Prostate gland (tissue), 2 donors: ENCODE measurements at regions not wholly inside any gene's neighbourhood (a gene's known extent, or its start where the extent isn't known, plus 50 kb on each side); places are given as distances from the start of the nearest gene placed in this dataset.

Experiments used
- DNase-seq: peaks from one replicate; pipeline ENCODE4 v3.0.0-alpha.2; 2019; ENCODE audit warnings: low spot score
- H3K27ac ChIP-seq, 2 donors: fragments of 200-600 bp; sonication (generic); 2 replicates each; pipeline ENCODE4 v1.5.1; 2017 to 2019
- H3K27me3 ChIP-seq: fragments of 200-600 bp; sonication (generic); replicated peaks from 2 replicates; pipeline ENCODE4 v1.5.1; 2019; ENCODE audit not compliant: insufficient read depth
- H3K36me3 ChIP-seq, 2 donors: fragments of 200-600 bp; sonication (generic); 1 replicate in 1 of 2; 2 replicates in 1 of 2; pipeline versions ENCODE4 v1.5.1 to v1.8.1; 2017 to 2019
- H3K4me1 ChIP-seq: fragments of 200-600 bp; sonication (generic); replicated peaks from 2 replicates; pipeline ENCODE4 v1.5.1; 2019
- H3K4me3 ChIP-seq, 2 donors: fragments of 200-600 bp; sonication (generic); 2 replicates each; pipeline ENCODE4 v1.5.1; 2017 to 2019
- H3K9me3 ChIP-seq: fragments of 200-600 bp; sonication (generic); 2 replicates; pipeline ENCODE4 v1.5.1; 2017
- CTCF ChIP-seq, 4 experiments: fragments of 200-600 bp in 2 of 4; fragments of 450-650 bp in 2 of 4; sonication (generic) in 2 of 4; IDR thresholded peaks; 1 replicate in 3 of 4; 2 replicates in 1 of 4; pipeline ENCODE4 v1.5.1; 2016 to 2019; ENCODE audit warnings: antibody characterized with exemption in 4 of 4, mild to moderate bottlenecking in 2 of 4, moderate library complexity in 2 of 4
- POLR2A ChIP-seq: fragments of 450-650 bp; IDR thresholded peaks from one replicate; pipeline ENCODE4 v1.6.1; 2016; ENCODE audit warnings: antibody characterized with exemption, mild to moderate bottlenecking
- POLR2AphosphoS5 ChIP-seq: sonication (generic); formaldehyde crosslinking; IDR thresholded peaks from one replicate; pipeline ENCODE4 v1.6.1; 2017; ENCODE audit warnings: antibody characterized with exemption
- WGBS: methylation state at CpG from one replicate; pipeline ENCODE4 v1.1.5; 2018; 5-methylcytosine and 5-hydroxymethylcytosine counted together
- intact Hi-C: fragments of 100-400 bp; cut with DNase I; formaldehyde crosslinking; loops from one replicate; pipeline ENCODE4 v1.14.2; 2022

- Histone ChIP-seq H3K9me3 (no peaks in the 10 kb centered on the region), H3K4me3 (no peak overlapping the region), H3K27ac (no peak overlapping the region), H3K4me1 (no peaks in the 10 kb centered on the region), H3K36me3 (no peaks in the 10 kb centered on the region), H3K27me3 (no peaks in the 10 kb centered on the region)
- no peak for DNase-seq
- no peak for TF ChIP-seq POLR2A
- no peak for TF ChIP-seq CTCF (IDR thresholded peaks at IDR 0.05)
- TF ChIP-seq POLR2AphosphoS5 = no peak
- intact Hi-C loops = no loop called here
- WGBS = 68% methylated on average over 4 of the region's 4 CpGs
These were observed 121.7 kb upstream of the BTBD3 start for GRCh38 chr20:11796026-11796425.

DNA sequence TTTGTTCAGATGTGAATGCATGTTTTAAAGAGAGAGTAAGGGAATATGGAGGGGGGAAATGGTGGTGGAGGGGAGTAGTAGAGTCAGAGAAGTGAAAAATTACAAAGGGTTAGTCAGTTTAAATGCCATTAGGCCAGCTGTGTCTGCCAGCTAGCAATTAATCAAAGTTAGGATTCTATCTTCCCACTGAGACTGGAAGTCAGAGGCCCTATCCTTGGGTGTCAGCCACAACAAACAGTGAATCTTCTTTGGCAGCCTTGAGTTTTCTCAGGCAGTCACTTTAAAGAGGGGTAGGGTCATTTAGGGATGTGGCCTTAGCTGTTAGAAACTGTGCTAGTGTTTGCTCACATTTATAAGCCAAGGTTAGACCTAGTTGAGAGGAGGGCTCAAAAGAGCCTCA, 120.5 kb upstream of the BTBD3 start:
- H3K4me1 ChIP-seq = no peaks in the 10 kb centered on the region
- H3K27me3 ChIP-seq = no peaks in the 10 kb centered on the region
- no peak overlapping the region for H3K4me3 ChIP-seq
- no peaks in the 10 kb centered on the region for H3K36me3 ChIP-seq
- intact Hi-C loops = no loop called here
- no peak for TF ChIP-seq CTCF (IDR thresholded peaks at IDR 0.05)
- no peak for TF ChIP-seq POLR2AphosphoS5
- no peak for TF ChIP-seq POLR2A
- no peaks in the 10 kb centered on the region for H3K9me3 ChIP-seq
- no peak overlapping the region for H3K27ac ChIP-seq
- DNase-seq = no peak

DNA sequence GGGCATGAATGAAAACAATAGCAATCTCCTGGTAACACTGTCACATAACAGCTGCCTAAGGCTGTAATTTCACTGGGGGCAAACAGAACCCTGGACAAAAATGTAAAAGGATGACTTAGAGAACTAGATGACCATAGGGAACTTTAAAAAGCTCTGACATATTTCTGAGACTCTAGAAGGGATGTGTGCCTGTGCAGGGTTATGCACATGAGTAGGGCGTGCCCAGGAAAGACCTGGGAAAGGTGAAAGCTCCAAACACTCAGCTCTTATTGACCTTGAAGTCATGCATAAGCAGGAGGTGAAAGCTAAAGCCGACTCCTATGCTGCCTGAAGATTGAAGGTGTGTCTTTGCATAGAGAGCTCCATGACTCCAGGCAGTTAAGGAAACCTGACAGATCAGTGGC, 118.4 kb upstream of the BTBD3 start:
- Histone ChIP-seq H3K4me3 (no peak overlapping the region), H3K27ac (no peak overlapping the region), H3K9me3 (no peaks in the 10 kb centered on the region), H3K4me1 (no peaks in the 10 kb centered on the region), H3K27me3 (no peaks in the 10 kb centered on the region), H3K36me3 (no peaks in the 10 kb centered on the region)
- intact Hi-C loops = no loop called here
- no peak for DNase-seq
- 75% methylated on average over 2 of the region's 2 CpGs for whole genome bisulfite sequencing
- TF ChIP-seq CTCF (IDR thresholded peaks at IDR 0.05) (no peak), POLR2A (no peak), POLR2AphosphoS5 (no peak)

DNA sequence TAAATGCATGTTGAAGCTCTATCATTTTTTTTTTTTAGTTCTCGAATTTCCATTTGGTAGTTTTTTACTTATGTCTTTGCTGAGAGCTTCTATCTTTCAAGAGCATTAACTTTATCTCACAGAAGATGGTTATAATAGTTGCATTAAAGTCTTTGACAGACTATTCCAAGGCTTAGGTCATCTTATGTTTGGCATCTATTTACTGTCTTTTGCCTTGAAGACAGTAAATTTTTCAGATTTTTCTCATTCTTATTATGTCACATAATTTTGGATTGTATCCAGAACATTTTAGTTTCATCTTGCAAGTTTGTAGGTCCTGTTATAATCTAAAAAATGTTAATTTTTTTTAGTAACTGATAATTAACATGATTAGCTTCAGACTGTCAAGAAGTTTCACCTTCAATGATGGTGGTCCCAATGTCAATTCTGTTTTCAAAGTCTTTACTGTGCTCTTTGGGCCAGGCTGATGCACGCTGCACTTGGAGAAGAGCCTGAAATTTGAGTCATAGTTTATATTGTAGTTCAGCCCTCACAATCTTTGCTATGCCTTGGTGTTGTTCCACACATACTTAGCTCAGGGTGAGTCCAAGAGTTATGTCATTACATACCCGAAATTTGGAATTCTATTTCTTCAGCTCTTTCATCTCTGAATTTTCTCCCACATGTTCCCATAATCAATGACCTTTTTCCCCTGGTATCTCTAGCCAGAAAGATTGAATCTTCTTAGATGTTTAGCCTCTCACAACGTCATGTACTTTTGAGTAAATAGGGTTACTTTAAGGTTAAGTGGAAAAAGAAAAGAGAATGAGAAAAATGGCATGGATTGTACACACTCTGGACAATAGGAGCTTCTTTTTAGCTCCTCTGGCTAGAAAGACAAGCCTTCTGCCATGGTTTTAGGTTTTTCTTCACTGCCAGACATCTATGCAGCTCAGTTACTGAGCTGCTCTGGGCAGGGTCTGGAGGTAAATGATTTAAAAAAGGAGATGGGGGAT, 110.3 kb upstream of the BTBD3 start:
- DNase-seq = no peak
- H3K4me3 ChIP-seq = no peak overlapping the region
- TF ChIP-seq POLR2AphosphoS5 (no peak), POLR2A (no peak), CTCF (IDR thresholded peaks at IDR 0.05) (no peak)
- no peaks in the 10 kb centered on the region for H3K9me3 ChIP-seq
- H3K36me3 ChIP-seq = no peaks in the 10 kb centered on the region
- H3K27ac ChIP-seq = no peak overlapping the region
- intact Hi-C loops = no loop called here
- WGBS = 45% methylated on average over 4 of the region's 4 CpGs
- H3K27me3 ChIP-seq = no peaks in the 10 kb centered on the region
- no peaks in the 10 kb centered on the region for H3K4me1 ChIP-seq

- no peaks in the 10 kb centered on the region for H3K36me3 ChIP-seq
- TF ChIP-seq POLR2AphosphoS5 (no peak), CTCF (IDR thresholded peaks at IDR 0.05) (no peak), POLR2A (no peak)
These were observed 108.9 kb upstream of the BTBD3 start for GRCh38 chr20:11808841-11809240.

More at GRCh38 chr20:11808841-11809240, 108.9 kb upstream of the BTBD3 start:
- no peaks in the 10 kb centered on the region for H3K9me3 ChIP-seq
- no peaks in the 10 kb centered on the region for H3K27me3 ChIP-seq
- no peak overlapping the region for H3K4me3 ChIP-seq
- intact Hi-C loops = no loop called here
- no peaks in the 10 kb centered on the region for H3K4me1 ChIP-seq
- 90% methylated on average over 5 of the region's 5 CpGs for WGBS
- H3K27ac ChIP-seq = no peak overlapping the region
- no peak for DNase-seq
